ENCODE measurements at regions not wholly inside any gene's neighbourhood (a gene's known extent, or its start where the extent isn't known, plus 50 kb on each side); places are given as distances from the start of the nearest gene placed in this dataset.

- H3K4me1 ChIP-seq, result no peaks in the 10 kb centered on the region
- DNase-seq, result no peak
- 46 to 64% methylated on average over 1 of the region's 1 CpG for WGBS, 2 donors
- no peaks in the 10 kb centered on the region for H3K36me3 ChIP-seq (replicated peaks in 1 of 2; ENCODE audit: insufficient read depth in 1 of 2, low read depth in 2 of 2)
- intact Hi-C loops (cut with DNase I), result no loop called here
- H3K4me3 ChIP-seq, result no peak overlapping the region
- no peak overlapping the region for H3K27ac ChIP-seq
- TF ChIP-seq POLR2A (IDR thresholded peaks at IDR 0.05) (no peak), CTCF (IDR thresholded peaks at IDR 0.05) (no peak)
- H3K27me3 ChIP-seq, result no peaks in the 10 kb centered on the region
- ATAC-seq, result no peak
- H3K9me3 ChIP-seq, result no peaks in the 10 kb centered on the region
Measured at GRCh38 chr16:80048250-80048649, 447.7 kb upstream of the MAF start.

- H3K4me3 ChIP-seq, result no peak overlapping the region
- ATAC-seq, result no peak
- H3K36me3 ChIP-seq (replicated peaks in 1 of 2; ENCODE audit: insufficient read depth in 1 of 2, low read depth in 2 of 2), result no peaks in the 10 kb centered on the region
- no peaks in the 10 kb centered on the region for H3K4me1 ChIP-seq
- H3K9me3 ChIP-seq, result no peaks in the 10 kb centered on the region
- H3K27ac ChIP-seq, result no peak overlapping the region
- intact Hi-C loops (cut with DNase I), result no loop called here
- TF ChIP-seq POLR2A (IDR thresholded peaks at IDR 0.05) (no peak), CTCF (IDR thresholded peaks at IDR 0.05) (no peak)
- no peaks in the 10 kb centered on the region for H3K27me3 ChIP-seq
- no peak for DNase-seq
- WGBS, 2 donors, result 78 to 84% methylated on average over 1 of the region's 1 CpG
Measured at GRCh38 chr16:80047842-80048241, 447.3 kb upstream of the MAF start.

GRCh38 chr16:80046848-80047247 lies 446.3 kb upstream of the MAF start:
- no peak for DNase-seq
- no peak for ATAC-seq
- 72 to 75% methylated on average over 2 of the region's 2 CpGs for WGBS, 2 donors
- intact Hi-C loops (cut with DNase I), result no loop called here
- H3K27ac ChIP-seq, result no peak overlapping the region
- H3K4me1 ChIP-seq, result no peaks in the 10 kb centered on the region
- H3K27me3 ChIP-seq, result no peaks in the 10 kb centered on the region
- no peaks in the 10 kb centered on the region for H3K36me3 ChIP-seq (replicated peaks in 1 of 2; ENCODE audit: insufficient read depth in 1 of 2, low read depth in 2 of 2)
- H3K4me3 ChIP-seq, result no peak overlapping the region
- TF ChIP-seq CTCF (IDR thresholded peaks at IDR 0.05), result no peak
- TF ChIP-seq POLR2A (IDR thresholded peaks at IDR 0.05), result no peak
- no peaks in the 10 kb centered on the region for H3K9me3 ChIP-seq

GRCh38 chr16:80046261-80046660 lies 445.7 kb upstream of the MAF start:
- intact Hi-C loops (cut with DNase I), result no loop called here
- Histone ChIP-seq H3K27ac (no peak overlapping the region), H3K4me1 (no peaks in the 10 kb centered on the region), H3K4me3 (no peak overlapping the region), H3K27me3 (no peaks in the 10 kb centered on the region), H3K9me3 (no peaks in the 10 kb centered on the region), H3K36me3 (replicated peaks in 1 of 2; ENCODE audit: insufficient read depth in 1 of 2, low read depth in 2 of 2) (no peaks in the 10 kb centered on the region)
- no peak for ATAC-seq
- WGBS, 2 donors, result 25 to 34% methylated on average over 3 of the region's 3 CpGs
- DNase-seq, result no peak
- TF ChIP-seq CTCF (IDR thresholded peaks at IDR 0.05) (no peak), POLR2A (IDR thresholded peaks at IDR 0.05) (no peak)

- TF ChIP-seq POLR2A (IDR thresholded peaks at IDR 0.05) (no peak), CTCF (IDR thresholded peaks at IDR 0.05) (no peak)
- Histone ChIP-seq H3K27ac (no peak overlapping the region), H3K9me3 (no peaks in the 10 kb centered on the region), H3K4me1 (no peaks in the 10 kb centered on the region), H3K36me3 (replicated peaks in 1 of 2; ENCODE audit: insufficient read depth in 1 of 2, low read depth in 2 of 2) (no peaks in the 10 kb centered on the region), H3K4me3 (no peak overlapping the region), H3K27me3 (no peaks in the 10 kb centered on the region)
- intact Hi-C loops (cut with DNase I), result no loop called here
- ATAC-seq (no peak), DNase-seq (no peak)
- WGBS, 2 donors, result 18 to 20% methylated on average over 8 of the region's 8 CpGs
Measured at GRCh38 chr16:80045861-80046260, 445.3 kb upstream of the MAF start.
